ENCODE measurements at regions not wholly inside any gene's neighbourhood (a gene's known extent, or its start where the extent isn't known, plus 50 kb on each side); places are given as distances from the start of the nearest gene placed in this dataset.

DNA sequence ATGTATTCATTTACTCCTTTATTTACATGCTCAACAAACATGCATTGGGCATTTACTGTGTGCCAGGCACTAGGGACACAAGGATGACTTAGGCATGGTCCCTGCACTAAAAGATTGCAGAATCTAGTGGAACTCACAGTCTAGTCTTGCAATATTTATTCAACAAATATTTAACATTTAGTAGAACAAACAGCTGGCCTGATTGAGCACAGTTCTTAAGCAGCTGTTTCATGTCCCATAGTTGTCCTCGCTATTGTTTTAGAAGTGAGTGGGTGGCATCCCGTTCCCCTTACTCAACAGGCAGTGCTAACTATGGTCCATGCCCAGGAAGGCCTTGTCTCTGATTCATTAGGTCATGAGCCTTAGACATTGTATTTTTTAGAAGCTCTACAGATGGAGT lies 459.9 kb upstream of the CADM1 start:
- DNase-seq (ENCODE audit: low read depth), result no peak

GRCh38 chr11:115963156-115963555 lies 458.9 kb upstream of the CADM1 start:
- DNase-seq (ENCODE audit: low read depth), result no peak

- DNase-seq (ENCODE audit: low read depth), result no peak
Observed at GRCh38 chr11:115961159-115962003, 457.2 kb upstream of the CADM1 start.

DNA sequence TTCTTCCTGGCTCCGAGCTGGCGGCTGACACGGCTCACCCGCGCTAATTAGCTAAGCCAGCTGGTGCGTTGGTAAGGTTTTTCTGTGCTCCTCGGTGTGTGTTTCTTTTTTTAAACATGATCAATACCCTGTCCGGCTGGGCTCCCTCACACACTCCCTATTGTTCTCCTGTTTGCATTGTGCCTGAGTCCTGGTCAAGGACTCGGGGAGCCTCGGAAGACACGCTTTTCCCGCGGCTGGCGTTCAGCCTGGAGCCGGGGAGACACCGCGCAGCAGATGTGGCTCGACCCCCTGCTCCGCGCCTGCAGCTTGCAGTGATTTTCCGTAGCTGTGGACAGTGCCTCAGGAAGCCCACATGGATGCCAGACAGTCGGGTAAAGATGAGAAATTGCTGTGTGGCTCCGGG lies 454.9 kb upstream of the CADM1 start:
- no peak for DNase-seq (ENCODE audit: low read depth)

DNA sequence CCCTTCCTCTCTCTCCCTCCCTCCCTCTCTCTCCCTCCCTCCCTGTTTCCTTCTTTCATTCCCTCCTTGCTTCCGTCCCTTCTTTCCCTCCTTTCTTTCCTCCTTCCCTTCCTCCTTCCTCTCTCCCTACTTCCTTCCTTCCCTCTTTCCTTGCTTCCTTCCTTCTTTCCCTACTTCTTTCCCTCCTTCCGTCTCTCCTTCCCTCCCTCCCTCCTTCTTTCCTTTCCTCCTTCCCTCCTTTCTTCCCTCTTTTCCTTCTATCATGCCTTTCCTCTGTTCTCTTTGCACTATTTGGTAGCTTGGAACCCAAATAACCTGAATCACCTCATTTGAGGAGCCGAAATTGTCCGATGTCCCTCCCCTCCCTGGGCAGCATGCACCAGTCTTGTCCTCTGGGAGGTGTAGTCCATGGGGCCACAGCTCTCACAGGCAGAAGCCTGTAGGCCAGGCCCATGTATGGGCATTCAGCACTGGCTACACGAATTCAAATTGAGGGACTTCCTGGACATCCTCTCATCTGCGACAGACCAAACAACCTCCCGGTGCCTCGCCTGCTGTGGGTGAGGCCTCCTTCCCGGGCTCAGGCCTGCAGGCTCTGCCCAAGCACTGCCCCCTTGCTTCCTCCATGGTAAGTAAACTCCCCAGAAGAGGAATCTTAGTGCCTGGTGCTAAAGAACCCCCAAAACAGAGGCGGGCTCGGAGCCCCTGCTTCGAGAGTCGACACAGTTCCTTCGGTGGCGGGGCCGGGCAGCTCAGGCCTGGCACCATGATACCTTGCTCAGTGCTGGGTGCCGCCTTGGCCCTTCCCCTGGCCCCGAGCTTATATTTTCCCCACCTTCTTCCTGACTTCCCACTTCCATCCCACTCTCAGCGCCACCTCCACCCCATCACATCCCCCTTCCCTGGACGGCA lies 454.1 kb upstream of the CADM1 start:
- DNase-seq (ENCODE audit: low read depth), result no peak

GRCh38 chr11:115955803-115956202 lies 451.6 kb upstream of the CADM1 start:
- no peak for DNase-seq (ENCODE audit: low read depth)

- no peak for DNase-seq (ENCODE audit: low read depth)
Observed at GRCh38 chr11:115950660-115951059, 446.4 kb upstream of the CADM1 start.

DNA sequence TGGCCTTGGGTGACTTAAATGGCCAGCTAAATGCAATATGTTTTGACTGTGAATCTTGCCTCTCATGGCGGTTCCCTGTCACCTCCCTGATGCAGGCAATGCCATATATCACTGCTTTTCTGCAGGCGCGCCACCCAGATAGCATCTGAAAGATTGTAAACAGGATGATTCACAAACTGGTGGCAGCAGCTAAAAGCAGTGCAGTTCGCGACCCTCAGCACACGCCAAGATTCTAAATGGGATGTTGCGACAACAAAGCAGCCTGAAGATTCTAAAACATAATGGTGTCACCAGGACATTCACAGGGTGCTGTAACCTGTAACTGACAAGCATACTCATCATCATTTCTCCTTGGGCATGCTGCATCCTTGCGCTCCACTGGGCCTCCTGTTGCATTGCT lies 440.4 kb upstream of the CADM1 start:
- DNase-seq (ENCODE audit: low read depth), result no peak

DNA sequence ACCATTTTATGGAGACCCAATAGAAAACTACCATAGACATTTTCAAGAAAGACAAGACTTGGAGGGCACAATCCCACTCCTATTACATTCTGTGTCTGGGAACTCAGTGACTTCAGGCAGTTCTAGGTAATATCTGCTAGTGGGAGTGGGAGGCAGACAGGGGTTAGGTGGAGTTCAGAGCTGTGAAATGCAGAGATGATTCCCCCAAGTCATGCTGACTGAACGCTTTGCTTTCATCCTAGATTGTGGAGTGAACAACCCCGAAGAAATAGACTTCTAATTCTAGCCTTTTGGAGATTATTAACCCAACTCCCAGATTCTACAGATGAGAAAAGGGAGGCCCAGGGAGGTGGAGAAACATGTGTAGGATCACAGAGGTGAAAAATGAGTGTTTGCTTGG lies 437.8 kb upstream of the CADM1 start:
- DNase-seq (ENCODE audit: low read depth), result no peak

GRCh38 chr11:115941481-115941993 lies 437.3 kb upstream of the CADM1 start:
- no peak for DNase-seq (ENCODE audit: low read depth)

GRCh38 chr11:115941044-115941443 lies 436.8 kb upstream of the CADM1 start:
- no peak for DNase-seq (ENCODE audit: low read depth)

- DNase-seq (ENCODE audit: low read depth), result no peak
Observed at GRCh38 chr11:115939731-115940421, 435.7 kb upstream of the CADM1 start.

DNA sequence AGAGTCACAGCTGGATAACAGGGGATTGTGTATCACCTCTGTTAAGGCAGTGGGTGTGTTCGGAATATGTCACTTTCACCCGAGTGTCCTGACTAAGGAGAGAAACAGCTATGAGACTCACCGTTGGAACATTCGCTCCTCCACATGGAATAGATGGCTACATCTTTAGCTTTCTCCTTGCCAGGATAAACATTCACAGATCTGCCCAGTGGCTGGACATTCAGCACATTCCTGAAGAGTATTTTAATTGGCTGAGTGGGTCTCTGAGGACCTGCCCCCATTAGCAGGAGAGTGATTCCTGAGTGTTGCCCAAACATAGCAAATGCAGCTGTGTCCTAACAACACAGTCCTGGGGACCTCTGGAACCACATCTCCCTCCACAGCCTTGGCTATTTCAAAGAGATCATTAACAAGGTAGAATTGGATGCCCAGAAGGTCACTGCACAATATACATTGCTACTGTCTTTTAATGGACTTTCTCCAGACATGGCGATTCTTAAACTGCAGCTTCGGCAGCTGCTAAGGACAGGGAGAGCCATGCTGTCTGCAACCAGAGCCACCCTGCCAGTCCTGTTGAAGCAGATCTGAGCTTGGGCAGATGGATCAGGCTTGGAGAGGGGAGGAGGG lies 435.0 kb upstream of the CADM1 start:
- DNase-seq (ENCODE audit: low read depth), result no peak

DNA sequence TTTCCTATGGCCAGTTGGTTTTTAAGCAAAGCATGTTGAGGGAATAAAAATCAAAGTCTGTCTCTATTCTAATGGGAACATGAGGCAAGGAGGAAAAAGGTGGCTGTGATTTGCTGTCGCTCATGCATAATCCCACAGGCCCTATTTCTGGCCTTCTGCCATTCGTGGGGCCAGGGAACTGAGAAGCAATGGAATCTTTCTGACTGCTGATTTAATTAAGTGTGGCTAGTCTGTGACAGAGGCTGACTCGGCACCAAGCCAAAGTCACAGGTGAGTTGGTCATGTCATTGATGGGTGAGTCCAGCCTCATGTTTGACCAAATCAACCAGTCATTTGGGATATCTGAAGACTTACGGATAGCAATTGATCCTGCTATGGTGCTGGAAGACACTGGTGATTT lies 429.3 kb upstream of the CADM1 start:
- no peak for DNase-seq (ENCODE audit: low read depth)

DNA sequence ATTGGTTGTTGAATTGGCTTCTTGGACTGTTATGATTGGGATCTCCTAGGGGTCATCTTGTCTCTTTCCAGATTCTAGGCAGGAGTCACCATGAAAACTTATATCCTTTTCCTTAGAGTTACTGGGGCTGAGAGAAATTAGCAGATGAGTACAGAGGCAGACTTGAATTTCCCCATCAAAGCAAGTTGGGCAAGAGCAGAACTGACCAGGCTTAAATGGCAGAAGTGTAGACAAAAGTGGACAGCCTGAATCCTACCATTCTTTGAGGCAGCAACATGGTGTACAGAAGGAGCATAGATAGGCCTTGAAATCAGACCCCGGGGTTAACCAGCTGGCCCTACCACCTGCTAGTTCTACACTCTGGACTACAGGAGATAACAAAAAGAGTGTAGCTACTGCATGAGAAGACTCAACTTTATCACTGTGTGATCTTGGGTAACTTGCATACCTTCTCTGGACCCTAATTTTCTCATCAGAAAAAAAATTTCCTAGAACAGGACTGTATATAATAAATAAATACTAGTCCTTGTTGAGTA lies 427.4 kb upstream of the CADM1 start:
- DNase-seq (ENCODE audit: low read depth), result no peak

- DNase-seq (ENCODE audit: low read depth), result no peak
Observed at GRCh38 chr11:115930886-115931547, 426.8 kb upstream of the CADM1 start.

- no peak for DNase-seq (ENCODE audit: low read depth)
Observed at GRCh38 chr11:115930291-115930690, 426.1 kb upstream of the CADM1 start.

- DNase-seq (ENCODE audit: low read depth), result no peak
Observed at GRCh38 chr11:115929618-115930129, 425.5 kb upstream of the CADM1 start.

GRCh38 chr11:115928811-115929210 lies 424.6 kb upstream of the CADM1 start:
- DNase-seq (ENCODE audit: low read depth), result no peak

DNA sequence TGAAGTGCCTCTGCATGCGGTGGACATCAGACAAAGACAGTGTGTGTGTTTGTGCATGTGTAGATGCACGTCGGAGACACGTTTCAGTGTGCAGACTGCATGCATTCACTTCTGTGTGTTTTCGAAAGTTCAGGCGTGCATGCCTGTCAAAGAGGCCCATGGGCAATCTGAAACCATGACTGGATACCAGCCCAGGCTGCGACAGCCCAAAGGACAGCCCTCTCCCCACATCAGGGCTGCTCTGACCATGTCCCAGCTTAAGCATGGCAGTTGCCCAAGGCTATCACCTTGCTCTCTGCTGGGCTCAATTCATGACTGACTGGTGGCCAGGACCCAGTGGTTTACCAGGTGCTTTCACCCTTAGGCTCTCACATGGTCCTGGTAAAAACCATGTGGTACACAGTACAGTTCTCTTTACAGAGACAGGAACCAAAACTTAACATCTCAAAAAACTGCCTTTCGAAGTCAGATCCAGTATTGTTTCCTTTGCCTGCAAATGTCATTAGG lies 423.7 kb upstream of the CADM1 start:
- DNase-seq (ENCODE audit: low read depth), result no peak

DNA sequence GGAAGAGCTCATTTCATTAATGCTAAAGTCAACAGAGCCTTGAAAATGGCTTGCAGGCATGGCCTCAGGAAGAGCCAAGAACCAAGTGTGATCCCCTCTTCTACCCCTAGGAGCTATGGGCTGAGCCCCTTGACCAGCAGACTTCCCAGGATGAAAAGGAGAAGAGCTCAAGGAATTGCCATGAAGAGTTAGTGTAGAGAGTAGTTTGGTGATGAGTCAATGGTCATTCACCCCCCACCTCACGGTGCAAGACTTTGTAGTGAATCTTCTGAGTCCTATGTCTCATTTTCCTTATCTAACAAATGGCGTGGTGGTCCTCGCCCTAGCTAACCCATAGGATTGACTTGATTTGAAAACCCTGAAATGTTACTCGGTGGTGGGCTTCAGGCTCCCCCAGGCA lies 422.4 kb upstream of the CADM1 start:
- DNase-seq (ENCODE audit: low read depth), result no peak
